PC-3 (cell line): ENCODE measurements at regions not wholly inside any gene's neighbourhood (a gene's known extent, or its start where the extent isn't known, plus 50 kb on each side); places are given as distances from the start of the nearest gene placed in this dataset.

ENCODE experiments used
- ATAC-seq: fragments of 200-7000 bp; cut with Tn5 transposase; 2 replicates; pipeline ENCODE4 v1.9.1; 2020; ENCODE audit warnings: mild to moderate bottlenecking, moderate library complexity
- BruUV-seq: library from RNA; stranded (reverse); fragments of 400-500 nt; replicated peaks from 2 replicates; lab custom pipeline; 2021; lab: Mats Ljungman, UMichigan
- CTCF ChIA-PET: fragments of 300-600 bp; sonication (Branson Sonifier 250); formaldehyde crosslinking; loops from one replicate; lab custom pipeline; 2022; ENCODE audit warnings: antibody characterized with exemption; lab: Charles Lee
- POLR2A ChIA-PET: fragments of 300-600 bp; sonication (Branson Sonifier 250); formaldehyde crosslinking; loops from one replicate; lab custom pipeline; 2022; ENCODE audit warnings: antibody characterized with exemption; ENCODE audit not compliant: unreplicated experiment; lab: Charles Lee
- DNase-seq: peaks from one replicate; pipeline ENCODE4 v3.0.0-alpha.2; 2015
- H2AFZ ChIP-seq: fragments of 300-600 bp; sonication (generic); 2 replicates; pipeline ENCODE4 v1.6.0; 2016; ENCODE audit warnings: antibody characterized with exemption, low read length
- H3F3A ChIP-seq: fragments of 300-600 bp; sonication (generic); one replicate; pipeline ENCODE4 v1.6.0; 2017; ENCODE audit warnings: antibody characterized with exemption, low read length, control low read depth, mild to moderate bottlenecking; ENCODE audit not compliant: unreplicated experiment
- H3K27ac ChIP-seq: fragments of 300-600 bp; sonication (generic); 2 replicates; pipeline ENCODE4 v1.5.1; 2016; ENCODE audit warnings: mild to moderate bottlenecking, low read length
- H3K27me3 ChIP-seq: fragments of 300-600 bp; sonication (generic); 2 replicates; pipeline ENCODE4 v1.6.1; 2016; ENCODE audit warnings: low read length, mixed read lengths
- H3K36me3 ChIP-seq: fragments of 300-600 bp; sonication (generic); 2 replicates; pipeline ENCODE4 v1.6.1; 2016; ENCODE audit warnings: low read depth, mixed run types, low read length, mixed read lengths
- H3K4me1 ChIP-seq: fragments of 300-600 bp; sonication (generic); 2 replicates; pipeline ENCODE4 v1.5.1; 2016; ENCODE audit warnings: low read length; ENCODE audit not compliant: insufficient read depth
- H3K4me2 ChIP-seq: fragments of 300-600 bp; sonication (generic); 2 replicates; pipeline ENCODE4 v1.6.0; 2016; ENCODE audit warnings: low read length
- H3K4me3 ChIP-seq: fragments of 300-600 bp; sonication (generic); 2 replicates; pipeline ENCODE4 v1.5.1; 2016; ENCODE audit warnings: mild to moderate bottlenecking, low read length, mixed read lengths
- H3K79me2 ChIP-seq: fragments of 300-600 bp; sonication (generic); 2 replicates; pipeline ENCODE4 v1.6.1; 2017; ENCODE audit warnings: low read length, mixed read lengths
- H3K9ac ChIP-seq: fragments of 300-600 bp; sonication (generic); 2 replicates; pipeline ENCODE4 v1.6.0; 2016; ENCODE audit warnings: mild to moderate bottlenecking, low read length
- H3K9me2 ChIP-seq: fragments of 300-600 bp; sonication (generic); replicated peaks from 2 replicates; pipeline ENCODE4 v1.6.1; 2016; ENCODE audit warnings: mixed run types, low read length, mixed read lengths
- H3K9me3 ChIP-seq: fragments of 300-600 bp; sonication (generic); 2 replicates; pipeline ENCODE4 v1.6.1; 2016; ENCODE audit warnings: low read length, mixed read lengths
- H4K20me1 ChIP-seq: fragments of 300-600 bp; sonication (generic); 2 replicates; pipeline ENCODE4 v1.6.1; 2016; ENCODE audit warnings: low read length, mixed read lengths
- CTCF ChIP-seq: fragments of 300-600 bp; sonication (generic); conservative IDR thresholded peaks from 2 replicates; pipeline ENCODE4 v1.5.1; 2017; ENCODE audit warnings: antibody characterized with exemption, low read depth, mild to moderate bottlenecking, low read length
- EZH2 ChIP-seq: fragments of 300-600 bp; sonication (generic); IDR thresholded peaks from one replicate; pipeline ENCODE4 v1.6.1; 2017; ENCODE audit warnings: antibody characterized with exemption, mild to moderate bottlenecking, low read length; ENCODE audit not compliant: unreplicated experiment
- EZH2phosphoT487 ChIP-seq: fragments of 300-600 bp; sonication (generic); IDR thresholded peaks from 2 replicates; pipeline ENCODE4 v1.6.1; 2018; ENCODE audit warnings: mild to moderate bottlenecking, antibody characterized with exemption, low read length, borderline replicate concordance
- intact Hi-C: fragments of 100-400 bp; cut with micrococcal nuclease; formaldehyde crosslinking; loops from 2 replicates; pipeline ENCODE4 v1.9.0; 2023

GRCh38 chr2:238724728-238725127, 123.2 kb upstream of the TWIST2 start:
- no peak overlapping the region for H3K4me2 ChIP-seq
- no peak overlapping the region for H3K9ac ChIP-seq
- no peaks in the 10 kb centered on the region for H3K9me2 ChIP-seq
- H3K9me3 ChIP-seq, result no peaks in the 10 kb centered on the region
- H3K4me1 ChIP-seq, result no peaks in the 10 kb centered on the region
- no peaks in the 10 kb centered on the region for H3K79me2 ChIP-seq
- H2AFZ ChIP-seq, result no peak overlapping the region
- no peaks in the 10 kb centered on the region for H4K20me1 ChIP-seq
- no TSS peak for BruUV-seq
- intact Hi-C loops, result loop anchor here (10.0 kb wide), 1 partner anchor 250 kb away; no protein-coding TSS in a partner anchor
- DNase-seq (no peak), ATAC-seq (no peak)
- ChIA-PET POLR2A (no interaction called here), CTCF (no interaction called here)
- no peak overlapping the region for H3K4me3 ChIP-seq
- TF ChIP-seq EZH2phosphoT487 (no peak), CTCF (no peak), EZH2 (no peak)
- H3K27me3 ChIP-seq, result no peaks in the 10 kb centered on the region
- H3K36me3 ChIP-seq, result no peaks in the 10 kb centered on the region
- H3K27ac ChIP-seq, result no peak overlapping the region
- H3F3A ChIP-seq, result no peaks in the 10 kb centered on the region

GRCh38 chr2:238725298-238725697, 122.6 kb upstream of the TWIST2 start:
- no peak for DNase-seq
- Histone ChIP-seq H3K9me2 (no peaks in the 10 kb centered on the region), H3K27ac (no peak overlapping the region), H3K79me2 (no peaks in the 10 kb centered on the region), H4K20me1 (no peaks in the 10 kb centered on the region), H3K4me2 (no peak overlapping the region), H3K9me3 (no peaks in the 10 kb centered on the region), H2AFZ (no peak overlapping the region), H3K9ac (no peak overlapping the region), H3K27me3 (no peaks in the 10 kb centered on the region), H3F3A (no peaks in the 10 kb centered on the region), H3K4me3 (no peak overlapping the region), H3K4me1 (no peaks in the 10 kb centered on the region), H3K36me3 (no peaks in the 10 kb centered on the region)
- no peak for ATAC-seq
- ChIA-PET CTCF (no interaction called here), POLR2A (no interaction called here)
- TF ChIP-seq EZH2phosphoT487 (no peak), EZH2 (no peak), CTCF (no peak)
- intact Hi-C loops, result loop anchor here (10.0 kb wide), 1 partner anchor 250 kb away; no protein-coding TSS in a partner anchor
- BruUV-seq, result no TSS peak

- no TSS peak for BruUV-seq
- no peak overlapping the region for H3K4me3 ChIP-seq
- no peaks in the 10 kb centered on the region for H3F3A ChIP-seq
- H3K79me2 ChIP-seq, result no peaks in the 10 kb centered on the region
- H3K4me1 ChIP-seq, result no peaks in the 10 kb centered on the region
- intact Hi-C loops, result loop anchor here (10.0 kb wide), 1 partner anchor 248 kb away; no protein-coding TSS in a partner anchor
- H3K36me3 ChIP-seq, result no peaks in the 10 kb centered on the region
- no peaks in the 10 kb centered on the region for H3K9me2 ChIP-seq
- H3K27ac ChIP-seq, result no peak overlapping the region
- H4K20me1 ChIP-seq, result no peaks in the 10 kb centered on the region
- no peak overlapping the region for H3K4me2 ChIP-seq
- H2AFZ ChIP-seq, result no peak overlapping the region
- ATAC-seq (no peak), DNase-seq (no peak)
- H3K27me3 ChIP-seq, result no peaks in the 10 kb centered on the region
- ChIA-PET CTCF (no interaction called here), POLR2A (no interaction called here)
- H3K9me3 ChIP-seq, result no peaks in the 10 kb centered on the region
- TF ChIP-seq CTCF (no peak), EZH2 (no peak), EZH2phosphoT487 (no peak)
- H3K9ac ChIP-seq, result no peak overlapping the region
These were observed 121.0 kb upstream of the TWIST2 start for GRCh38 chr2:238726670-238727584.
